Neural crest cell (in vitro differentiated cells): ENCODE measurements at regions not wholly inside any gene's neighbourhood (a gene's known extent, or its start where the extent isn't known, plus 50 kb on each side); places are given as distances from the start of the nearest gene placed in this dataset.

ENCODE experiments used
- DNase-seq: peaks from one replicate; pipeline ENCODE4 v3.0.0; 2021; ENCODE audit warnings: low read depth, mixed read lengths, low spot score
- H3K27ac Mint-ChIP-seq: one replicate; pipeline ENCODE4 v1.8.0; 2021; ENCODE audit warnings: mild to moderate bottlenecking, mixed read lengths; ENCODE audit not compliant: unreplicated experiment
- H3K27me3 Mint-ChIP-seq: 2 replicates; pipeline ENCODE4 v1.8.0; 2021; ENCODE audit warnings: low read depth, mild to moderate bottlenecking, mixed read lengths
- H3K36me3 Mint-ChIP-seq: 2 replicates; pipeline ENCODE4 v1.8.0; 2021; ENCODE audit warnings: low read depth, mild to moderate bottlenecking, mixed read lengths
- H3K4me1 Mint-ChIP-seq: 2 replicates; pipeline ENCODE4 v1.8.0; 2021; ENCODE audit warnings: mixed read lengths
- H3K4me3 Mint-ChIP-seq: one replicate; pipeline ENCODE4 v1.8.0; 2021; ENCODE audit warnings: mild to moderate bottlenecking, mixed read lengths
- H3K9me3 Mint-ChIP-seq: 2 replicates; pipeline ENCODE4 v1.8.0; 2021; ENCODE audit warnings: mixed read lengths
- CTCF ChIP-seq: fragments of 200-600 bp; sonication (generic); conservative IDR thresholded peaks from 2 replicates; pipeline ENCODE4 v1.5.0; 2021; ENCODE audit warnings: antibody characterized with exemption, mild to moderate bottlenecking

DNA sequence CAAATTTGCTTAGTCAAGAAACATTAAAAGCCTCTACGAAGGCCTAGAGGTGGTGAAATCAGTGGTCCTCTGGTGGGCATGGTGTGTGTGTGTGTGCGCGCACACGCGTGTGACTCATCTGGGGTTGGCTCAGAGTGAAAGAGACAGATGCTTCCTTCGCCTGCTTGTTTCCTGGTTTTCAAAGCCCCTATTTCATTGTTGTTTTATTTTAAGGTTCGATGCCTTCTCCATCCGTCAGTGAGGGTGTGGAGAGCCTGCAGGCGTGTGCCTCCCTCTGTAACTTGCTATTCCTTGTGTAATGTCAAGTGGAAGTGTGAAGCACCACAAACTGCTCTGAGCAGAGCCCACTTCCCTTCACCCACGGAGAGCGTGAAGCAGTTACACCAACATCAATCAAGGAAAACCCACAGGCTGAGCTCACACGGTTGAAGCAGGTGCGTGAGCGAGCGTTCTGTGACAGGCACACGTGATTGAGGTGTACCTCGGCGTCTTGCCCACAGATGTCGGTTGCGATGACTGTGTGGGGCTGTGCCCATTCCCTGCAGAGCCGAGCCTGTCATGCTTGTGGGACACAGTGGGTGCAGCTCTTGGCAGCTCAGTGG is 233.9 kb downstream of the PRL start:
- no peaks in the 10 kb centered on the region for H3K9me3 Mint-ChIP-seq
- H3K27ac Mint-ChIP-seq = no peak overlapping the region

DNA sequence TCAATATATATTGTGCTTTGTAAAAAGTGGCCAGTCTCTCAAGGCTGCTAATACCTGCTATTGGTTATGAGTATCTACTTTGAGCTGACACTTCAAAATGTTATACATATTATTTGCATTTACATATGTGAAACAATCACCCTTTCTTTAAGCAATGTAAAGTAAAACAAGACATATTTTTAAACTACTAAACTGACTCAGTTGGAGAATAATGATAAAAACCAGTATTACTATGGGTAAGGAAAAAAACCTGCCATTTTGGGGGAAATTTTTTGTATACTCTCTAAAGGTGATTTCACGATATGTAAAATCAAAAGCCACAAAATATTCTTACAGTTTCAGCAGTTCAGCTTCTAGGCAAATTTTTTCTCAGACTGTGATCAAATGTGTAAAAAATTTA is 232.3 kb downstream of the PRL start:
- Mint-ChIP-seq H3K27me3 (no peaks in the 10 kb centered on the region), H3K4me3 (no peak overlapping the region), H3K4me1 (peaks cover 14% of the 10 kb centered on the region), H3K27ac (no peak overlapping the region), H3K9me3 (no peaks in the 10 kb centered on the region), H3K36me3 (peaks cover 3% of the 10 kb centered on the region)
- TF ChIP-seq CTCF = no peak
- DNase-seq = no peak

More for the DNA sequence above, 233.9 kb downstream of the PRL start:
- DNase-seq = no peak
- Mint-ChIP-seq H3K4me1 (peaks cover 8% of the 10 kb centered on the region), H3K4me3 (no peak overlapping the region), H3K36me3 (peaks cover 3% of the 10 kb centered on the region), H3K27me3 (no peaks in the 10 kb centered on the region)
- TF ChIP-seq CTCF = no peak

GRCh38 chr6:22067122-22067521 is 229.7 kb downstream of the PRL start:
- no peak for TF ChIP-seq CTCF
- DNase-seq = no peak
- Mint-ChIP-seq H3K36me3 (peaks cover 3% of the 10 kb centered on the region), H3K27me3 (no peaks in the 10 kb centered on the region), H3K27ac (no peak overlapping the region), H3K4me3 (no peak overlapping the region), H3K4me1 (peaks cover 32% of the 10 kb centered on the region), H3K9me3 (no peaks in the 10 kb centered on the region)

GRCh38 chr6:22067671-22068070 is 229.2 kb downstream of the PRL start:
- DNase-seq = no peak
- Mint-ChIP-seq H3K27me3 (no peaks in the 10 kb centered on the region), H3K36me3 (peaks cover 3% of the 10 kb centered on the region), H3K9me3 (no peaks in the 10 kb centered on the region), H3K4me3 (no peak overlapping the region), H3K27ac (no peak overlapping the region), H3K4me1 (peaks cover 36% of the 10 kb centered on the region)
- TF ChIP-seq CTCF = no peak

- Mint-ChIP-seq H3K27me3 (no peaks in the 10 kb centered on the region), H3K9me3 (no peaks in the 10 kb centered on the region), H3K36me3 (no peaks in the 10 kb centered on the region), H3K4me3 (no peak overlapping the region), H3K4me1 (peaks cover 44% of the 10 kb centered on the region), H3K27ac (no peak overlapping the region)
- no peak for TF ChIP-seq CTCF
- no peak for DNase-seq
These were observed 228.1 kb downstream of the PRL start for GRCh38 chr6:22068561-22069305.
